Uterus (tissue), 3 donors: ENCODE measurements at regions not wholly inside any gene's neighbourhood (a gene's known extent, or its start where the extent isn't known, plus 50 kb on each side); places are given as distances from the start of the nearest gene placed in this dataset.
A peak's percentile ranks its signal among the peaks of the same experiment; 100 is the strongest.

Source experiments
- DNase-seq, 2 donors: peaks; one replicate each; pipeline ENCODE4 v3.0.0-alpha.2; 2019 to 2020
- H3K27ac ChIP-seq, 2 donors: fragments of 200-600 bp; sonication (generic); 1 replicate in 1 of 2; 2 replicates in 1 of 2; pipeline ENCODE4 v1.5.1; 2016 to 2018
- H3K27me3 ChIP-seq, 2 donors: fragments of 200-600 bp; sonication (generic); one replicate each; pipeline ENCODE4 v1.5.1; 2018 to 2019; ENCODE audit warnings: control low read depth in 1 of 2
- H3K36me3 ChIP-seq, 2 donors: fragments of 200-600 bp; sonication (generic); one replicate each; pipeline ENCODE4 v1.5.1; 2019; ENCODE audit warnings: control low read depth in 1 of 2
- H3K4me1 ChIP-seq, 2 donors: fragments of 200-600 bp; sonication (generic); one replicate each; pipeline ENCODE4 v1.5.1; 2018 to 2019; ENCODE audit warnings: control low read depth in 1 of 2
- H3K4me3 ChIP-seq, 2 donors: fragments of 200-600 bp; sonication (generic); 1 replicate in 1 of 2; 2 replicates in 1 of 2; pipeline ENCODE4 v1.5.1; 2018 to 2019; ENCODE audit warnings: mild to moderate bottlenecking in 1 of 2
- H3K9me3 ChIP-seq, 2 donors: fragments of 200-600 bp; sonication (generic); one replicate each; pipeline ENCODE4 v1.5.1; 2019; ENCODE audit warnings: control low read depth in 1 of 2
- CTCF ChIP-seq, 4 experiments: fragments of 200-600 bp in 2 of 4; fragments of 450-650 bp in 2 of 4; sonication (generic) in 2 of 4; IDR thresholded peaks; one replicate each; pipeline ENCODE4 v1.5.1; 2016 to 2019; ENCODE audit warnings: antibody characterized with exemption in 4 of 4, mild to moderate bottlenecking in 2 of 4, moderate library complexity in 1 of 4
- POLR2A ChIP-seq, 2 donors: fragments of 450-650 bp; IDR thresholded peaks; one replicate each; pipeline ENCODE4 v1.6.1; 2016; ENCODE audit warnings: antibody characterized with exemption in 2 of 2, mild to moderate bottlenecking in 1 of 2, moderate library complexity in 1 of 2
- intact Hi-C: fragments of 100-400 bp; cut with DNase I; formaldehyde crosslinking; loops from one replicate; pipeline ENCODE4 v1.15.1; 2023; ENCODE audit warnings: low total_unique reads
- donor health status: DM: yes; HTN: yes; CAD: no.

- H3K4me1 ChIP-seq = no peaks in the 10 kb centered on the region
- no peak overlapping the region for H3K4me3 ChIP-seq
- no peak for DNase-seq
- intact Hi-C loops = no loop called here
- no peak for TF ChIP-seq CTCF (IDR thresholded peaks at IDR 0.05)
- no peak for TF ChIP-seq POLR2A (IDR thresholded peaks at IDR 0.05)
- H3K27me3 ChIP-seq = no peaks in the 10 kb centered on the region
- H3K36me3 ChIP-seq = no peaks in the 10 kb centered on the region
- no peaks in the 10 kb centered on the region for H3K9me3 ChIP-seq
- peak overlapping the region in 1 of 2 donors; percentile 19 for H3K27ac ChIP-seq
Observed at GRCh38 chr7:35747611-35748010, 52.7 kb upstream of the HERPUD2 start.

GRCh38 chr7:35748371-35748770 lies 52.5 kb upstream of the SEPTIN7 start:
- TF ChIP-seq POLR2A (IDR thresholded peaks at IDR 0.05) (no peak), CTCF (IDR thresholded peaks at IDR 0.05) (no peak)
- intact Hi-C loops = no loop called here
- Histone ChIP-seq H3K4me3 (no peak overlapping the region), H3K36me3 (no peaks in the 10 kb centered on the region), H3K4me1 (peaks cover 0 to 1% of the 10 kb centered on the region in 2 donors), H3K27ac (peak overlapping the region; percentile 19 to 21), H3K9me3 (no peaks in the 10 kb centered on the region), H3K27me3 (no peaks in the 10 kb centered on the region)
- no peak for DNase-seq

- peaks cover 0 to 7% of the 10 kb centered on the region in 2 donors for H3K4me1 ChIP-seq
- DNase-seq = peak; percentile 35 to 65
- TF ChIP-seq POLR2A (IDR thresholded peaks at IDR 0.05) (no peak), CTCF (IDR thresholded peaks at IDR 0.05) (no peak)
- H3K36me3 ChIP-seq = no peaks in the 10 kb centered on the region
- intact Hi-C loops = no loop called here
- no peak overlapping the region for H3K4me3 ChIP-seq
- no peaks in the 10 kb centered on the region for H3K9me3 ChIP-seq
- H3K27ac ChIP-seq = no peak overlapping the region
- no peaks in the 10 kb centered on the region for H3K27me3 ChIP-seq
Observed at GRCh38 chr7:35749556-35749955, 51.3 kb upstream of the SEPTIN7 start.
